HG03565 (cell line): ENCODE measurements at regions not wholly inside any gene's neighbourhood (a gene's known extent, or its start where the extent isn't known, plus 50 kb on each side); places are given as distances from the start of the nearest gene placed in this dataset.
"Not testable (repeated sequence)": the region's sequence is repeated elsewhere in the genome, so short reads cannot be mapped to it uniquely, and the experiment has no call there.

Experiments used
- ATAC-seq: cut with Tn5 transposase; IDR thresholded peaks from one replicate; pipeline ENCODE4 v1.9.1; 2021; ENCODE audit warnings: mild to moderate bottlenecking, moderate library complexity; ENCODE audit not compliant: unreplicated experiment

DNA sequence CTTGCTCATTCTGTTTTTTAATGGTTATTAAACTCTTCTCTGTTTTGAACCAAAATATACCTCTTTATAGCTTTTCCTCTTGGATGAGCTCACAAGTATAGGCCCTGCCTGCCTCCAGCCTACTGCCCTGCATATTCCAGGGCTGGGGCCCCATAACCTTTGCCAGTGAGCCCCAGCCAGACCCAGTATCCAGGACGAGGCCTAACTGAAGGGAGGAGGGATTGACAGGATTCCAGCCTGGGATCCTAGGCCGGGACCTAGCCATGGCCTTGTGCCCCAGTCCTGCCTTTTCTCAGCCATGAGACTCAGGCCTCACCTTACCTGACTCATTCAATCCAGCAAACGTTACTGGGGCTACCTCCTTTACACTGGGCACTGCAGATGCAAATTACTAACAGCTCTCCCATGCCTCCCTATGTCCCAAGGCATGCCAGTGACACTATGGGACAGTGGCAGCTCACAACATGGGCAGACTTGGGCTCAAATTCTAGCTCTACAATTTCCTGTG lies 159.2 kb downstream of the DDX1 start:
- ATAC-seq = no peak

DNA sequence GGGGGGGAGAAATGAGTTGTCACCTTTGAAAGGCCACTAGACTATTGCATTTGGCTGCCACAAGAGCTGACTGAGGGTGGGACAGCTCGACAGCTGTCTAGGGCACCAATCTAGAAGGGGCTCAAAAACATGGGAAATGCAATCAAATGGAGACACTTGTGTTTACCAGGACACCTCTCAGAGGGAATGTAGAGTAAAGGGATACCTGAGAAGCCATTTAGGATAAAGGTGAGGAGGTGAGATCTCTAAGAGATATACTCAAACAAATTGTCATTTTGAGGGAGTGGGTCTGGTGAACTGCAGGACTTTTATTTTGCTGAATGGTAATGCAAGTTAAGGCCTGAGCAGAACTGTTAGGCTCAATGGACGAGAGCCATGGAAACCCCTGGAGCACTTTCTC lies 159.8 kb downstream of the DDX1 start:
- no peak for ATAC-seq

DNA sequence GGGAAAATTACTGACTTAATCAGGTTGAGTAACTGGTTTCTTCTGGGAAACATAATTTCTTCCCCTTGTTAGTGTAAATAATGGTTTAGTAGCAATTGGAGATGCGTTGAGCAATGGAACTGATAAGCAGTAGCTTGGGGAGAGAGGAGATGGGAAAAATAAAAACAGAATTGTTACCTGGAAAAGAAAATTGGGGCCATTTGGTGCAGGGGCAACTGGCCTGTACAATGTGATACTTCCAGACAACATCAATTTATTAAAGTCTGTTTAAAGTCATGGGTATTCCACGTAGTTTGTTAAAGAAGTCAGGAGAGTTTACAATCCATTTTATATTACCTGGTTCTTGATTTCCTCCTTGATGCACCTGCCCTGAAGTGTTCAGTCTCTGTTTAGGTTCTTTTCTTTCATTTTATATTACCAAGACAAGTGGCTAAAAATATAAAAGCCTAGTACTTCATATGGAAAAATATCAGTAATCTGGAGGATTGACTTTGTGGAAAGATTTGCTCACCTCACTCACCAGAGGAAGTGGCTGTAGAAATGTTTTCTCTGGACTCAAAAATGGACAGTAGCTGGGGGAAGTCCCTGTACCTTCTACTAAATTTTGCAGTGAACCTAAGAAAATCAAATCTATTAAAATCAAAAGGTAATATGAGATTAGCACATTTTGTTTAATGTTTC lies 161.0 kb downstream of the DDX1 start:
- no peak for ATAC-seq

DNA sequence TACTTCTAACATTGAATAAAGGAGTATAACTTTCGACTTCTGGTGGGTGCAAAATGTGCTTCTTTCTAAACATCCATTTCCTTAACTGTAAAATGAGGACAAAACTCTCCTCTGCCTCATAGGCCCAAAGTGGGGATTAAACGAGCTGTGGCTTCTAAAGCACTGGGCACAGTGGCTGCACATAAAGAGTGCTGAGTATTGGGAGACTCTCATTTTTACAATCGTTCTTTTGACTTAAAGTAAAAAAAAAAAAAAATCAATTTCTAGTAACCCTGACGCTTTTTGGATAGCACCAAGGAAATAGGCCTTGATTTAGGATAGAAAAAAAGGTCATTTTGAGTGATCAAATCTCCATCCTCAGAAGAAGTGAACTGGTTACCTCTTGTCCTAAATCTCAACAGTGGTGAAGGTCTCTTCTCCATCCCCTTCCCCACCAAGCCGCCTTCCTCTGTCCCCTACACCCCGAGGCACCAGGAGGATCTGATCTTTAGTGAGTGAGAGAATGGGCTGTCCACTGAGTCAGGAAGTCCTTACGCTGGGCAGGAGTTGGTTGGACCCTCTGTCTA lies 161.6 kb downstream of the DDX1 start:
- no peak for ATAC-seq

DNA sequence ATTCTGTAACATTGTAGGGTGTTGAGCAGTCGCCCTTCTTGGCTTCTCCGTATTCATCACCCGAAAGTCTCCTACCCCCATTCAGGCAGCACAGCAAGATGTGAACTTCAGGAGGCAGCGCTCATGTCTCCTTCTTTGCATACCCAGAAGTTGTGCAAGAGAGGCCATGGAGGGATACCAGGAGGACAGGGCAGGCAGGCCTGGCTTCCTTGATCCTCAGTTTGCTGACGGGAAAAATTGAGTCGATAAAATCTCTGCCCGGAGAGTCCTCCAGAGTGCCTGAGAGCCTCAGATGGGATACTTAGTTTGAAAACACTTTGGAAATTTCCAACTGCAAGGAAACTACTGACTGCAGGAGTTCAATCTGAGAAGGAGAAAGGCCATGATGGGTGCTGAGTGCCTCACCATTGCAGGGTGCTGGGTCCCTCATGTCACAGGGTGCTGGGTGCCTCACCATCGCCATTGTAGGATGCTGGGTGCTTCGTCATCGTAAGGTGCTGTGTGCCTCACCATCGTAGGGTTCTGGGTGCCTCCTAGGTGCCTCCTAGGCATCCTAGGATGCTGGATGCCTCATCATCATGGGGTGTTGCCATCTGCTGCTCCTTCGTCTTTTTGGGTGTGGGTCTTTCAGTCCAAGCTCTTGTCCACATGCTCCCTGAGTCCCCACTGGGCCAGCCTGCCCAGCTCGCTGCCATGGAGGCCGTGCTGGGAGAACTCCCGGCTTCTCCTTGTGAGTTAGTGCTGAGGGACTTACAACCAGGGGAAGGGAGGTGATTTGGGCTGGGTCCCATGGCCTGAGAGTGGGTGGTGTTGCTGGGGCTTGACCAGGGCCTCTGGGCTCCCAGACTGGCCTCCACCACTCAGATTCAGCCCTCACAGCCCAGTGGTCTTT lies 162.4 kb downstream of the DDX1 start:
- ATAC-seq = no peak

DNA sequence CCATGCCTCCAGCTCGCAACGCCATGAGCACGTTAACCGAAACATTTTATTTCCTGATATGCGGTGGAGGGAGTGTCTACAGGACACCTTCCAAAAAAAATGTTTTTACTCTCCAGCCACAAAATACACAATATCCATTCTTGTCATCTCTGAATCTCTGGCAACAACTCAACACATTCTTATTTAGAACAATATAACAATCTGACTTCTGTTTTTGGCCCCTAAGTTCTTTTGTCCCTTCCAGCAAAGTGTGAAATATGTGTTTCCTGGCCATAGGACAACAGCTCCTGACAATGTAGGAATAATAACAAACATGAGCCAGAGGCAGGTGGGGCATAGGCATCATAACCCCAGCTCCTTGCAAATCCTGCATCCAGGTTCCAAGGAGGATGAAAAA lies 163.0 kb downstream of the DDX1 start:
- no peak for ATAC-seq

DNA sequence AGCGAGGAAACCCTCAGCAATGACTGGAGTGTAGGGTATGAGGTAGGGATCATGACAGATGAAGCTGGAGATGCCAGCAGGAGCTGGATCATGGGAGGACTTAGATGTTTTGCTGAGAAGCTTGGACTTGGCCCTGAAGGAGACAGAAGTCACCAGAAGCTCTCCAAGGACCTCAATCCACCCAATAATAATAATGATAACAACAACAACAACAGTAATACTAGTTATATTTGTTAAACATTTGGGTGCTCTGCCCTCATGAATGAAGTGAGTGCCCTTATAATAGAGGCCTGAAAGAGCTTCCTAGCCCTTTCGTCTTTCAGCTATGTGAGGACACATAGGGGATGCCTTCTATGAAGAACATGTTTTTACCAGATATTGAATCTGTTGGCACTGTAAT lies 163.9 kb downstream of the DDX1 start:
- ATAC-seq = no peak

DNA sequence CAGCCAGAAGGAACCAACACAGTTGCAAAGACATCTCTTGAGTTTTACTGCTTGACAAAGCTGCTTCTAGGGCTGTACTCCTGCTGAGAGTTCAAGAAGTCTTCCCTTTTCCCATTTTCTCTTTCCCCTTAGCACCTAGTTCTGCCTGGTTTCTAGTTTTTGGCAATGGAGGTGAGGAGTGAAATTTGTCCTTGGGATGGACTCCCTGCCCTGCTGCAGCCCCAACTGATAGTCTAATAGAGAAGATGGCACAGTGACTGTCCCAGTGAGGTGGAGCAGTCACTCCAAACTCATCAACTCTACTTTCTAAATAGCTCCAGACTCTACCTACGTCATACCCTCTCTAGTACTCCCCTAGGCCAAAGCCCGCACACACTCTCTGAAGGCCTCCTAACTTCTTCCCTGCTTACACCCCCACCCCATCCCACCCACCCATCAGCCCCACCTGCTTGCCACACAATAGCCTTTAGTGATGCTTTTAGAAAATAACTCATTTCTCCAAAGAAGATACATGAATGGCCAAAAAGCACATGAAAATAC lies 164.4 kb downstream of the DDX1 start:
- ATAC-seq = no peak

DNA sequence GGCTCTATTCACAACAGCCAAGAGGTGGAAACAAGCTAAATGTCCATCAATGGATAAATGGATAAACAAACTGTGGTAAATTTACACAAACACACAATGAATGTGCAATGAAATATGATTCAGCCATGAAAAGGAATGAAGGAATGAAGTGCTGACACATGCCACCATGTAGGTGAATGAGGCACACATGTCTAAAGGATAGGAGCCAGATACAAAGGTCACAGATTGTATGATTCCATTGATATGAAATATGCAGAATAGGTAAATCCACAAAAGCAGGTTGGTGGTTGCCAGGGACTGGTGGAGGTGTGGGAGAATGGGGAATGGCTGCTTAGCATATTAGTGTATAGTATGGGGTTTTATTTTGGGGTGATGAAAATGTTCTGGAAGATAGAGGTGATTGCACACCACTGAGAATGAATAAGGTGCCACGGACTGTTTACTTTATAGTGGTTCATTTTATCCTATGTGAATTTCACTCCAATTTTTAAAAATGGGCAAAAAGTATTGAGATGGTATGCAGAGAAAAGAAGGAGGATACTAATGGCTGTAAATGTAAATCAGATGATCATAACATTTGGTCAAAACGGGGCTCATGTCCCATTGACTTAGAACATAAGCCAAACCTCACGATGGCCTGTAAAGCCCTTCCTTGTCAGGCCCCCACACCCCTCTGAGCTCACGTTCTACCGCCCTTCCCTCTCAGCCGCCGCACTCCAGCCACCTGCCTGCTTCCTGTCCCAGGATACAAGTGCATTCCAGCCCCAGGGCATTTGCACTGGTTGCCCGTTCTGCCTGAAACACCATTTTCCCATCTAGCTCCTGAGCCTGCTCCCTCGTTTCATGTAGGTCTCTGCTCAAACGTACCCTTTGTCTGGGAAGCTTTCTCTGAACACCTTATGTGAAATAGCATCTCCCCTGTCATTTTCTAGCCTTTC lies 165.5 kb downstream of the DDX1 start:
- no peak for ATAC-seq

DNA sequence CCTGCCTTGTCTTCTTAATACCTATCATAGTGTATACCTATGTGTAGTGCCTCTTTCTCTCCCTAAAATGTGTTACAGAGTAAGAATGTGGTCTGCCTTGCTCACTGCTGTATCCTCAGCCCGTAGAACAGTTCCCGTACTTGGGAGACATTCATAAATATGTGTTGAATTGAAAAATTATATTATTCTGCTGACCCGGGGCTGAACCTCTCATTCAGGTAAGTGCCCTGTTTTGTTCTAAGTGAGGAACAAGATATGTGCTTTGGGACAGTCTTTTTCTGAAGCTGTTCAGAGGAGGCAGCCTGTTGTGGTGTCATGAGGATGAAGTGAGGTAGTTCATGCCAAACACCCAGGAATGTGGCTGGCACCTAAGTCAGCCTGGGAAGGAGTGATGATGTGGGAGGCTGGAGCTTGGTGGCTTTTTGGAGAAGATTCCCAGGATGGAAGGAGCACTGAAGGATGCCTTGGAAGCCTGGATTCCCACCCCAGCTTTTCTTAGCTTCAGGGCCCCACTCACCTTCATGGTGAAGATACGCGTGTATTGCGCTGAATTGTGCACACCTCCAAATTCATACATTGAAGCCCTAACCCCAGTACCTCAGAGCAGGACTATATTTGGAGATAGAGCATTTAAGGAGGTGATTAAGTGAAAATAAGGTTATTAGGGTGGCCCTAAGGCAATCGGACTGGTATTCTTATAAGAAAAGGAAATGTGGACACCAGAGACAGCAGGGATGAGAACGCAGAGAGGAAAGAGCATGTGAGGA lies 166.3 kb downstream of the DDX1 start:
- ATAC-seq = no peak

DNA sequence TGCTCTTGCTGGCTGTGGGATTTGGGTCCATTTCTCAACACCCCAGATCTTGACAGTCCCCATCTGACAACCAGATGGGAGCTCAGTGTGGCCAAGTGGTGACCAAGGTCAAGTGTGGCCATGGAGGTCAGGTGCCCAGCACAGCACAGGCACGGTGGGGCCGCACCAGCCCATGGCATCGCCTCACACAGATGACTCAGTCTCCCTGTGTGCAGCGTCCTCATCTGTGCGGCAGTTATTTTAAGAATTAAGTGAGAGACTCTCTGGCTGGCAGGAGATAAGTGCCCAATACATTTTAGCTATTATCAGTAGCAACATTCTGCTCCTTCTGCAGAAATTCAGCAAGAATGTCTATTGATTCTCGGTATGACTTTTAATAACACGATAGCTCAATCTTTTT lies 167.2 kb downstream of the DDX1 start:
- ATAC-seq = no peak

DNA sequence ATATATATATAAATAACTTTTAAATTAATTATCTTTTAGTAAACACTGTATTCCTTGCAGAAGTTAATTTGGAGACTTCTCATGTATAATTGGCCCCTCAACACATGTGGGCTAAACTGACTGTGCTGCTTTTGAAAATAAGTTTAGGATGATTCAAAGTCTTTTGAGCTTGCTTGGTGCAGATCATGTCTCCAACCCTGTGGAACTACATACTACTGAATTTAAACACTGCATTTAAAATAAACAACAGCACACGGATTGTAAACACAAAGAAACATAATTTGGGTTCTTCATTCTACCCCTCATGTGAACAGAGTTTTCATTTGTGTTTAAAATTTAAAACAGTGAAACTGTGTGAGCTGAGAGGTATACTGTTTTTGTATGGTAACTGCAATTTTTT lies 167.7 kb downstream of the DDX1 start:
- no peak for ATAC-seq

DNA sequence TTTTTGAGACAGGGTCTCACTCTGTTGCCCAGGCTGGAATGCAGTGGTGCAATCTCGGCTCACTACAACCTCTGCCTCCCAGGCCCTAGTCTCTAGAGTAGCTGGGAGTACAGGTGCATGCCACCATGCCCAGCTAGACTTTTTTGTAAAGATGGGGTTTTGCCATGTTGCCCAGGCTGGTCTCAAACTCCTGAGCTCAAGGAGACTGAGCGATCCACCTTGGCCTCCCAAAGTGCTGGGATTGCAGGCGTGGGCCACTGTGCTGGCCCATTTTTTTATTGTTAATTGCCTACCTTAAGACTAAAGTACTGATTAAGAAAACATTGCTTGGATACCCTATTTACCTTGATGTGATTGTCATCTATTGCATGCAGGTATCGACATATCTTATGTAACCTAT lies 168.1 kb downstream of the DDX1 start:
- ATAC-seq = not testable (repeated sequence)

DNA sequence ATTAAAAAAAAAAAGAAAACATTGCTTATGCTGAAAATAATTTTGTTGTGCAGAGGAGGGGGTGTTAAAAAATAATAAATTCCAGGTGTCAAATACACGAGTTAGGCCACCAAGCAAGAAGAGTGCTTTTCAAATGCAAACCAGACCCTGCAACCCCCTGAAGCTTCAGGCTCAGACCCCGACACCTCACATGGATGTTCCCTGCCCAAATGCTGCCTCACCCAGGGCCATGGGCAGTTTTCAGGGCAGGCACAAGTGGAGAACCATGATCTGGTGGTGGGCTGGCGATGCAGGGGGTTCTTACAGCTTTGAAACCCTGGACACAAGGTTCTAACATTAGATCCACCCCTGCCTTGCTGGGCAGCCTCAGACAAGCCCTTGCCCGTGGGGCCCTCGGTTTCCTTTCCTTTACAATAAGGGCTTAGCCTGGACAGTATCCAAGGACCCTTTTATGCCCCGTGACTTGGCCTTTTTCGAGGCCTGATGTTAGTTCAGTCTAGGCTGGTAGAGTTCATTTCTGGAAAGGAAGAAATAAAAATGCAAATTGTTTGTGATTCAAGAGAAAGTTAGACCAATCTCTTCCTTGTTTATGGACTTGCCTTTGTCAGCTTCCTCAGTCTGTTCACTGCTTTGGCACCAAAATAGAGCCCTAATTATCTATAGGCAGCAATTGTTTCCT lies 168.7 kb downstream of the DDX1 start:
- no peak for ATAC-seq

DNA sequence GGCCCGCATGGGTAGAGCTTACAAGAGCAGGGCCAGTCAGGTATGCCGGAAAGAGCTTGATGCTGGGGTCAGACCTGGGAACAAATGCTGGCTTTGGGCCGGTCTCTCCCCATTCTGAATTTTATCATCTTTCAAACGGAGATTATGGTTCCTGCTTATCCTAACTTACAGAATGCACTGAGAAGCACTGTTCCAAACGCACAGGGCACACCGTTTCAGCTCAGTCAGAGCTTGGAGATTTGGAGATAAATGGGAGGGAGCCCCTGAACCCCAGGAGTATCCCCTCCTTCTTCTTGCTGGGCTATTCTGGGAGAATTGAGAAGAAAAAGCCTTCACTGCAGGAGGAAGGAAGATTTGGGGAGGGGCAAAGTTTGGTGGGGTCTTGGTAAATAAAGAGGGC lies 169.4 kb downstream of the DDX1 start:
- no peak for ATAC-seq

DNA sequence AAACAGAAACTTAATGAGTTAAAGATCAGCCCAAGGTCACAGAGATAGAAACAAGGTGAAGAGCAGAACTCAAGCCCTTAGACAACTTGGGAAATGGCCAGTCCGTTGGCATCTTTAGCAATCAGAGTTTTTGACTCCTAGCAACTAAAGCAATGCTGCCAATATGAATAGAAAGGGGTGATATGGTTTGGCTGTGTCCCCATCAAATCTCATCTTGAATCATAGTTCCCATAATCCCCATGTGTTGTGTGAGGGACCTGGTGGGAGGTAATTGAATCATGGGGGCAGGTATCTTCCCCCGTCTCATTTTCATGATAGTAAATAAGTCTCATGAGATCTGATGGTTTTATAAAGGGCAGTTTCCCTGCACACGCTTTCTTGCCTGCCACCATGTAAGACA lies 170.2 kb downstream of the DDX1 start:
- no peak for ATAC-seq

DNA sequence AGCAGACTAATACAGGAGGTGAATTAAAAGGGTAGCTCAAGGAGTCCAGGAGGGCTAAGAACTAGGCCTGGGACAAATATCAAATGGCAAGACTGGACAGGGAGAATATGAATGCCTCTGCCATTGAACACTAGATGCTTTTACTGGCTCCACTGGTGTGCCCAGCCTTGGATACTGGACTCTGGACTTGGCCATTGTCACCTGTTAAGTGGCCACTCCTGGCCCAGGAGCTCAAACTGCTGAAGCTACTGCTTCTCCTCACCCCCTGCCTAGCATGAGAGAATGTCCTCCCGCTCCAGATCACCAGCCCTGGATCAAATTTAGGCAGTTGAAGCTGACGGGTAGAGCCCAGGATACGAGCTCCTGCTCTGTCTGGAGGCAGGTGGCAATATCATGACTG lies 170.8 kb downstream of the DDX1 start:
- ATAC-seq = no peak

DNA sequence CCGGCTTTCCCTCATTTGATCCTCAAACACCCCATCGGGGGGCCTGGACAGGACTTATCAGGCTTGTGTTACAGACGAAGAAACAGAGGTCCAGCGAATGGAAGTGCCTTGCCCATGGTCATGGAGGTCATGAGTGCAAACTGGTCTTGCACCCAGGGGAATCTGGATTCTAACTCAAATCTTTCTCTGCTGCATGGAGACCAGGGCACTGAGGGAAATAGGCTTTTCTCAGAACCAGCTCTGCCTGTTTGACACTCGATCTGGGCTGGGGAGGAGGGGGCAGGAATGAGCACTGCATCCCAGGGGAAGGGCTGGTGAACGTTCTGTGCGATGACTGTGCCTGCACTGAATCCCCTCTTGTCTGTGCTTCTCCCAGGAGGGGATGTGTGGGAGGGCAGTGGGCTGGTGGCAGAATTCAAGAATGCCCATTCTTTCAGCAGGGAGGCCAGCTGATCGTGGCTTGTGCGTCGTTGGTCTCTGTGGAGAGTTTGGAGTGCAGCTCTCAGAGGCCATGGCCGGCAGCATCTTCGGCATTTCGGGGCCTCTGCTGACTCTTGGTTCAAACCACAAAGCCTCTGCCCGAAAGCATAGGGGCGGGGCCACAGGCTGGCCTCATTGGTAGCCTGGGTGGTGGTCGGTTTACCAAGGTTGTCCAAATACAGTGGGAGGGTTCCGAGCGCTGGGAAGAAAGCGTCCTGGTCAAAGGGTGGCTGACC lies 171.6 kb downstream of the DDX1 start:
- no peak for ATAC-seq
